K562 (cell line): ENCODE measurements at regions not wholly inside any gene's neighbourhood (a gene's known extent, or its start where the extent isn't known, plus 50 kb on each side); places are given as distances from the start of the nearest gene placed in this dataset.

Experiments used
- ATAC-seq: fragments of 200-7000 bp; cut with Tn5 transposase; 3 replicates; pipeline ENCODE4 v1.9.1; 2020; ENCODE audit warnings: moderate library complexity
- BruUV-seq: library from RNA; stranded (reverse); fragments of 400-500 nt; replicated peaks from 2 replicates; lab custom pipeline; 2021; lab: Mats Ljungman, UMichigan
- CTCF ChIA-PET: fragments of 300-600 bp; formaldehyde crosslinking; extraction: SDS; loops from one replicate; lab custom pipeline; 2021; ENCODE audit warnings: low intra/inter-chr PET ratio; lab: Yijun Ruan, JAX
- POLR2A ChIA-PET: fragments of 300-600, 350-650 bp; sonication (Branson Sonifier 250); formaldehyde crosslinking; extraction: SDS; loops from one replicate; lab custom pipeline; 2021; ENCODE audit warnings: antibody characterized with exemption, inconsistent platforms; lab: Yijun Ruan, JAX
- DNase-seq, 4 experiments: peaks; one replicate each; pipeline versions ENCODE4 v3.0.0 to v3.0.0-alpha.2; 2011 to 2018; ENCODE audit warnings: low spot score in 3 of 4, mixed read lengths in 3 of 4; ENCODE audit errors: extremely low read depth in 1 of 4
- FAIRE-seq: peaks from 2 replicates; lab custom pipeline; 2011; peaks lifted over from hg19 to GRCh38; lab: Jason Lieb, UNC
- H2AFZ ChIP-seq: 2 replicates; pipeline ENCODE4 v1.6.0; 2011; ENCODE audit warnings: low read depth, low read length, control low read depth, inconsistent platforms
- H3K27ac ChIP-seq: fragments of 200-600 bp; 3 replicates; pipeline ENCODE4 v1.8.0; 2011; ENCODE audit warnings: low read depth, mild to moderate bottlenecking, control low read depth, inconsistent platforms, low read length, moderate library complexity, mixed read lengths; ENCODE audit errors: extremely low read depth
- H3K27me3 ChIP-seq, 2 experiments: fragments of 300-600 bp in 1 of 2; 2 replicates in 1 of 2; 3 replicates in 1 of 2; pipeline versions ENCODE4 v1.6.0 to v1.8.0; 2011; ENCODE audit warnings: inconsistent platforms in 2 of 2, low read length in 2 of 2, mild to moderate bottlenecking in 1 of 2, mixed read lengths in 1 of 2, moderate library complexity in 1 of 2; ENCODE audit not compliant: control insufficient read depth in 2 of 2, insufficient read depth in 2 of 2
- H3K36me3 ChIP-seq: fragments of 300-600 bp; 3 replicates; pipeline ENCODE4 v1.8.0; 2011; ENCODE audit warnings: mild to moderate bottlenecking, low read length, inconsistent platforms; ENCODE audit not compliant: control insufficient read depth, insufficient read depth
- H3K4me1 ChIP-seq, 2 experiments: fragments of 200-600 bp in 1 of 2; replicated peaks in 1 of 2; 2 replicates in 1 of 2; 3 replicates in 1 of 2; pipeline versions ENCODE4 v1.5.1 to v1.8.0; 2011; ENCODE audit warnings: inconsistent platforms in 2 of 2, low read length in 2 of 2, mild to moderate bottlenecking in 1 of 2, mixed read lengths in 1 of 2, moderate library complexity in 1 of 2; ENCODE audit not compliant: control insufficient read depth in 2 of 2, insufficient read depth in 2 of 2
- H3K4me2 ChIP-seq: 2 replicates; pipeline ENCODE4 v1.6.1; 2011; ENCODE audit warnings: low read length, control low read depth, inconsistent platforms, mixed read lengths; ENCODE audit not compliant: insufficient read depth
- H3K4me3 ChIP-seq: fragments of 200-600 bp; sonication (generic), shearing (Covaris generic); 2 replicates; pipeline ENCODE4 v1.5.1; 2016; ENCODE audit warnings: control low read depth, inconsistent platforms
- H3K79me2 ChIP-seq: fragments of 200-600 bp; 3 replicates; pipeline ENCODE4 v1.8.0; 2011; ENCODE audit warnings: low read length, inconsistent platforms; ENCODE audit not compliant: control insufficient read depth, insufficient read depth
- H3K9ac ChIP-seq, 2 experiments: 2 replicates each; pipeline versions ENCODE4 v1.6.0 to v1.6.1; 2011; ENCODE audit warnings: low read depth in 2 of 2, low read length in 2 of 2, control low read depth in 1 of 2, inconsistent platforms in 1 of 2, mild to moderate bottlenecking in 1 of 2, mixed read lengths in 1 of 2; ENCODE audit not compliant: insufficient read depth in 1 of 2
- H3K9me1 ChIP-seq: one replicate; pipeline ENCODE4 v1.6.0; 2011; ENCODE audit warnings: inconsistent platforms, mild to moderate bottlenecking, low read length, moderate library complexity; ENCODE audit not compliant: control insufficient read depth, insufficient read depth
- H3K9me3 ChIP-seq: replicated peaks from 2 replicates; pipeline ENCODE4 v1.5.1; 2011; ENCODE audit warnings: low read depth, low read length, inconsistent platforms; ENCODE audit not compliant: control insufficient read depth, insufficient read depth
- H4K20me1 ChIP-seq: replicated peaks from 2 replicates; pipeline ENCODE4 v1.6.1; 2011; ENCODE audit warnings: low read length, inconsistent platforms, mixed read lengths; ENCODE audit not compliant: control insufficient read depth, insufficient read depth
- ARHGAP35 ChIP-seq: fragments of 450-650 bp; IDR thresholded peaks from 2 replicates; pipeline ENCODE4 v1.6.1; 2018; ENCODE audit not compliant: partially characterized antibody
- BCOR ChIP-seq: fragments of 450-650 bp; IDR thresholded peaks from 2 replicates; pipeline ENCODE4 v1.6.1; 2016
- ELK1 ChIP-seq: sonication (generic); formaldehyde crosslinking; IDR thresholded peaks from 2 replicates; pipeline ENCODE4 v1.8.1; 2022; ENCODE audit warnings: missing genetic modification reagents
- HNRNPH1 ChIP-seq: fragments of 200-400 bp; formaldehyde crosslinking; optimal IDR thresholded peaks from 2 replicates; pipeline ENCODE3; 2017; ENCODE audit warnings: low read depth, mild to moderate bottlenecking, low read length, moderate library complexity
- MCM3 ChIP-seq: fragments of 450-650 bp; IDR thresholded peaks from 2 replicates; pipeline ENCODE4 v1.6.1; 2016
- PHTF2 ChIP-seq: fragments of 250-450 bp; sonication (Bioruptor Pico); IDR thresholded peaks from 2 replicates; pipeline ENCODE4 v1.5.0; 2021; ENCODE audit warnings: mild to moderate bottlenecking
- POLR2AphosphoS5 ChIP-seq: IDR thresholded peaks from 2 replicates; pipeline ENCODE4 v1.6.1; 2011; ENCODE audit warnings: mild to moderate bottlenecking, low read depth, low read length, moderate library complexity; ENCODE audit not compliant: control insufficient read depth, insufficient read depth
- PTRF ChIP-seq: fragments of 450-650 bp; IDR thresholded peaks from 2 replicates; pipeline ENCODE4 v1.6.1; 2016; ENCODE audit warnings: mild to moderate bottlenecking, missing genetic modification characterization, missing compliant biosample characterization
- RBM25 ChIP-seq: fragments of 200-400 bp; formaldehyde crosslinking; IDR thresholded peaks from 2 replicates; pipeline ENCODE4 v1.6.1; 2018; ENCODE audit warnings: low read length, low read depth, moderate library complexity; ENCODE audit not compliant: severe bottlenecking
- SMARCA5 ChIP-seq: fragments of 450-650 bp; IDR thresholded peaks from 2 replicates; pipeline ENCODE4 v1.6.1; 2016
- SPI1 ChIP-seq: IDR thresholded peaks from 2 replicates; pipeline ENCODE4 v1.6.1; 2011; ENCODE audit warnings: low read depth, low read length, control low read depth, borderline replicate concordance
- TARDBP ChIP-seq: fragments of 450-650 bp; IDR thresholded peaks from 2 replicates; pipeline ENCODE4 v1.6.1; 2016
- TCFL5 ChIP-seq: fragments of 250-450 bp; sonication (Bioruptor Pico); conservative IDR thresholded peaks from 2 replicates; pipeline ENCODE4 v1.6.1; 2021; ENCODE audit warnings: mild to moderate bottlenecking, moderate library complexity, matching md5 sums
- ZBTB8A ChIP-seq: fragments of 450-650 bp; IDR thresholded peaks from 2 replicates; pipeline ENCODE4 v1.6.1; 2018; ENCODE audit warnings: mild to moderate bottlenecking, moderate library complexity; ENCODE audit not compliant: partially characterized antibody
- ZFP36 ChIP-seq: fragments of 150-350 bp; IDR thresholded peaks from 2 replicates; pipeline ENCODE4 v1.6.1; 2018; ENCODE audit warnings: low read length, low read depth; ENCODE audit not compliant: partially characterized antibody
- WGBS: fragments of 100-300 bp; shearing (Covaris generic); methylation state at CpG from one replicate; pipeline ENCODE4 v1.1.6; 2016; ENCODE audit warnings: low coverage, mixed read lengths; ENCODE audit not compliant: insufficient coverage; ENCODE audit errors: missing lambda C conversion rate; 5-methylcytosine and 5-hydroxymethylcytosine counted together
- in situ Hi-C: fragments of 300-500 bp; cut with MboI; formaldehyde crosslinking; loops from 4 replicates; pipeline ENCODE4 v1.15.0; 2018; ENCODE audit warnings: inconsistent platforms, mixed read lengths
- intact Hi-C: fragments of 100-400 bp; cut with micrococcal nuclease; formaldehyde crosslinking; loops from 2 replicates; pipeline ENCODE4 v1.14.2; 2022

DNA sequence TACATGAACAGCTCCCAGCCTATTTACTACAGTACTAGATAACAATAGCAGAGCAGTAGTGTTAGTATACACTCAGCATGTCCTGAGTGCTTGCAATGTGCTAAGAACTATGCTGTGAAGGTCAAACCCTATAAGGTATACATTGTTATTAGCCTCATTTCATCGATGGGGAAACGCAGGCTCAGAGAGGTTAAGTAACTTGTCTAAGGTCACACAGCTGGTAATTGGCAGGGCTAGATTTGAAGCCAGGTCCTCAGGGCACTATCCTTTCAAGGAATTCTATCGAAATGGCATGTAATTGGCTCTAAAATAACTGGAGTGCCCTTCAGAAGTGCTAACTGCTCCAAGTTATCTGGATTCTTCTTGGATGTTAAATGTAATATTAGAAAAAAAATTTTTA, 295.6 kb downstream of the ZNF536 start:
- FAIRE-seq = no peak
- Histone ChIP-seq H3K4me3 (no peak overlapping the region), H3K36me3 (no peaks in the 10 kb centered on the region), H3K4me1 (peaks cover 0 to 5% of the 10 kb centered on the region in 2 experiments; a peak in 2 of 5 replicates), H3K79me2 (no peaks in the 10 kb centered on the region), H3K9ac (no peak overlapping the region), H3K27ac (no peak overlapping the region), H4K20me1 (peaks cover 17% of the 10 kb centered on the region), H2AFZ (no peak overlapping the region), H3K9me1 (no peaks in the 10 kb centered on the region), H3K9me3 (no peaks in the 10 kb centered on the region), H3K4me2 (no peak overlapping the region), H3K27me3 (peaks cover 3 to 22% of the 10 kb centered on the region in 2 experiments; a peak in 2 of 5 replicates)
- TF ChIP-seq RBM25 (peak; percentile 91), ZFP36 (peak; percentile 67), SMARCA5 (peak; percentile 61; the same call in 1 of the 2 replicates), HNRNPH1 (no peak), BCOR (0 out of 2 replicates have a peak, but pooled peaks have one; percentile 51), ARHGAP35 (no peak)
- intact Hi-C loops = no loop called here
- DNase-seq = no peak
- POLR2A ChIA-PET = no interaction called here
- WGBS = 2% methylated on average over 3 of the region's 3 CpGs
- BruUV-seq = no TSS peak
- CTCF ChIA-PET = interaction anchor here (0.6 kb wide), 1 partner anchor 1461 kb away, joined by 3 read pairs; no protein-coding TSS in a partner anchor
- ATAC-seq = no peak
- in situ Hi-C loops = loop anchor here (10.0 kb wide), 2 partner anchors 1377 to 1897 kb away; no protein-coding TSS in a partner anchor

DNA sequence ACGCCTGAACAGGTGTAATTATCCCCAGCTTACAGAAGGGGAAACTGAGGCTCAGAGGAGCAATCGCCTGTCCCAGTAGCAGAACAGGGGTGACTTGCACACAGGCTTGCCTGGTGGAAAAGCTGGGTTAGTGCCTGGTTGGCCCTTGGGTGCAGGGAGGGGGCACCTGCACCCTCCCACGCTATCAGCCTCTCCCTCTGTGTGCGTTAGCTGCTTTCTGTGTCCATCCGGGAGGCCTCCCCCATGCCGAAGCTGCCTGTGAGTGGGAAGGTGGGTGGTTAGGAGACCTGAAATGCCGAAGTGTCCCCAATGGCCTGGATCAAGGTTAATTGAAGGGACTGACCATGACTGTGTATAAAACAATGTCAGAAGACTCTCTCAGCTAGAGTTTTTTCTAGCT, 295.0 kb downstream of the ZNF536 start:
- no peaks in the 10 kb centered on the region for H3K9me1 ChIP-seq
- BruUV-seq = no TSS peak
- POLR2A ChIA-PET = no interaction called here
- no peak for DNase-seq
- H3K79me2 ChIP-seq = no peaks in the 10 kb centered on the region
- no peak overlapping the region for H3K4me2 ChIP-seq
- H2AFZ ChIP-seq = no peak overlapping the region
- no peak overlapping the region for H3K9ac ChIP-seq
- TF ChIP-seq MCM3 = no peak
- TF ChIP-seq SPI1 = no peak
- no peak for TF ChIP-seq POLR2AphosphoS5
- no peak for TF ChIP-seq TARDBP
- no peak for TF ChIP-seq ELK1 (CRISPR knock-in tag)
- TF ChIP-seq PTRF (tag) = no peak
- no peak for TF ChIP-seq TCFL5
- no peak for TF ChIP-seq PHTF2 (CRISPR knock-in tag)
- no peak for TF ChIP-seq ZBTB8A
- ATAC-seq = no peak
- no peak overlapping the region for H3K4me3 ChIP-seq
- WGBS = 2% methylated on average over 7 of the region's 7 CpGs
- H4K20me1 ChIP-seq = peaks cover 17% of the 10 kb centered on the region
- H3K27me3 ChIP-seq = peaks cover 3 to 21% of the 10 kb centered on the region in 2 experiments; a peak in 2 of 5 replicates
- in situ Hi-C loops = loop anchor here (10.0 kb wide), 2 partner anchors 1378 to 1898 kb away; no protein-coding TSS in a partner anchor
- no peak for FAIRE-seq
- CTCF ChIA-PET = no interaction called here
- peaks cover 0 to 5% of the 10 kb centered on the region in 2 experiments; a peak in 2 of 5 replicates for H3K4me1 ChIP-seq
- no peaks in the 10 kb centered on the region for H3K36me3 ChIP-seq
- H3K27ac ChIP-seq = no peak overlapping the region
- no peaks in the 10 kb centered on the region for H3K9me3 ChIP-seq
- intact Hi-C loops = no loop called here
